OCI-LY1 (cell line): ENCODE measurements at regions not wholly inside any gene's neighbourhood (a gene's known extent, or its start where the extent isn't known, plus 50 kb on each side); places are given as distances from the start of the nearest gene placed in this dataset.

Experiments
- EZH2 ChIP-seq: fragments of 200-600 bp; sonication (generic), shearing (Covaris generic); IDR thresholded peaks from 2 replicates; pipeline ENCODE4 v1.8.0; 2017; ENCODE audit warnings: borderline replicate concordance, mixed run types, mild to moderate bottlenecking, antibody characterized with exemption, low read length, moderate library complexity, mixed read lengths
- TF ChIP-seq, protein P1 (sequence below): fragments of 200-600 bp; sonication (generic), shearing (Covaris generic); IDR thresholded peaks from 2 replicates; pipeline ENCODE4 v1.5.1; 2017; ENCODE audit warnings: mild to moderate bottlenecking, antibody characterized with exemption, low read length, moderate library complexity, mixed read lengths

- TF ChIP-seq EZH2, result no peak
- TF ChIP-seq, protein P1, sequence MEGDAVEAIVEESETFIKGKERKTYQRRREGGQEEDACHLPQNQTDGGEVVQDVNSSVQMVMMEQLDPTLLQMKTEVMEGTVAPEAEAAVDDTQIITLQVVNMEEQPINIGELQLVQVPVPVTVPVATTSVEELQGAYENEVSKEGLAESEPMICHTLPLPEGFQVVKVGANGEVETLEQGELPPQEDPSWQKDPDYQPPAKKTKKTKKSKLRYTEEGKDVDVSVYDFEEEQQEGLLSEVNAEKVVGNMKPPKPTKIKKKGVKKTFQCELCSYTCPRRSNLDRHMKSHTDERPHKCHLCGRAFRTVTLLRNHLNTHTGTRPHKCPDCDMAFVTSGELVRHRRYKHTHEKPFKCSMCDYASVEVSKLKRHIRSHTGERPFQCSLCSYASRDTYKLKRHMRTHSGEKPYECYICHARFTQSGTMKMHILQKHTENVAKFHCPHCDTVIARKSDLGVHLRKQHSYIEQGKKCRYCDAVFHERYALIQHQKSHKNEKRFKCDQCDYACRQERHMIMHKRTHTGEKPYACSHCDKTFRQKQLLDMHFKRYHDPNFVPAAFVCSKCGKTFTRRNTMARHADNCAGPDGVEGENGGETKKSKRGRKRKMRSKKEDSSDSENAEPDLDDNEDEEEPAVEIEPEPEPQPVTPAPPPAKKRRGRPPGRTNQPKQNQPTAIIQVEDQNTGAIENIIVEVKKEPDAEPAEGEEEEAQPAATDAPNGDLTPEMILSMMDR, result no peak
Observed at GRCh38 chr4:42248972-42249371, 96.5 kb upstream of the BEND4 start.
